ENCODE measurements at regions not wholly inside any gene's neighbourhood (a gene's known extent, or its start where the extent isn't known, plus 50 kb on each side); places are given as distances from the start of the nearest gene placed in this dataset.

- TF ChIP-seq, protein P1, sequence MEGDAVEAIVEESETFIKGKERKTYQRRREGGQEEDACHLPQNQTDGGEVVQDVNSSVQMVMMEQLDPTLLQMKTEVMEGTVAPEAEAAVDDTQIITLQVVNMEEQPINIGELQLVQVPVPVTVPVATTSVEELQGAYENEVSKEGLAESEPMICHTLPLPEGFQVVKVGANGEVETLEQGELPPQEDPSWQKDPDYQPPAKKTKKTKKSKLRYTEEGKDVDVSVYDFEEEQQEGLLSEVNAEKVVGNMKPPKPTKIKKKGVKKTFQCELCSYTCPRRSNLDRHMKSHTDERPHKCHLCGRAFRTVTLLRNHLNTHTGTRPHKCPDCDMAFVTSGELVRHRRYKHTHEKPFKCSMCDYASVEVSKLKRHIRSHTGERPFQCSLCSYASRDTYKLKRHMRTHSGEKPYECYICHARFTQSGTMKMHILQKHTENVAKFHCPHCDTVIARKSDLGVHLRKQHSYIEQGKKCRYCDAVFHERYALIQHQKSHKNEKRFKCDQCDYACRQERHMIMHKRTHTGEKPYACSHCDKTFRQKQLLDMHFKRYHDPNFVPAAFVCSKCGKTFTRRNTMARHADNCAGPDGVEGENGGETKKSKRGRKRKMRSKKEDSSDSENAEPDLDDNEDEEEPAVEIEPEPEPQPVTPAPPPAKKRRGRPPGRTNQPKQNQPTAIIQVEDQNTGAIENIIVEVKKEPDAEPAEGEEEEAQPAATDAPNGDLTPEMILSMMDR (IDR thresholded peaks at IDR 0.05; ENCODE audit: insufficient read depth, low read length) = no peak
- TF ChIP-seq POLR2AphosphoS5 (IDR thresholded peaks at IDR 0.05; ENCODE audit: low read depth) (no peak), REST (IDR thresholded peaks at IDR 0.05; ENCODE audit: insufficient replicate concordance, low read depth) (no peak), GABPA (IDR thresholded peaks at IDR 0.05; ENCODE audit: low read depth) (no peak)
These were observed 249.3 kb upstream of the KCND2 start for GRCh38 chr7:120023494-120024167.
